ENCODE measurements at regions not wholly inside any gene's neighbourhood (a gene's known extent, or its start where the extent isn't known, plus 50 kb on each side); places are given as distances from the start of the nearest gene placed in this dataset.

- Histone ChIP-seq H3K4me1 (ENCODE audit: insufficient read depth) (peaks cover 24% of the 10 kb centered on the region), H3K27ac (ENCODE audit: low read depth) (no peak overlapping the region), H3K4me2 (no peak overlapping the region), H2AFZ (no peak overlapping the region), H3K4me3 (no peak overlapping the region), H3K36me3 (ENCODE audit: insufficient read depth) (no peaks in the 10 kb centered on the region), H3F3A (replicated peaks; ENCODE audit: low read depth) (no peaks in the 10 kb centered on the region), H3K9me2 (ENCODE audit: insufficient read depth) (no peaks in the 10 kb centered on the region), H3K79me2 (replicated peaks; ENCODE audit: insufficient read depth) (no peaks in the 10 kb centered on the region), H3K27me3 (ENCODE audit: insufficient read depth) (no peaks in the 10 kb centered on the region), H4K20me1 (replicated peaks; ENCODE audit: insufficient read depth) (no peaks in the 10 kb centered on the region)
- H3K4me1 Mint-ChIP-seq: peaks cover 24% of the 10 kb centered on the region
- no peaks in the 10 kb centered on the region for H3K9me3 Mint-ChIP-seq
- H3K27ac Mint-ChIP-seq: no peak overlapping the region
- DNase-seq (ENCODE audit: low spot score): no peak
- no peak for ATAC-seq
- no peak overlapping the region for H3K4me3 Mint-ChIP-seq
- TF ChIP-seq ETS1 (IDR thresholded peaks at IDR 0.05) (no peak), ZNF331 (CRISPR knock-in tag; IDR thresholded peaks at IDR 0.05; ENCODE audit: low read depth) (no peak), STAT1 (IDR thresholded peaks at IDR 0.05; ENCODE audit: unreplicated experiment) (no peak), NANOG (IDR thresholded peaks at IDR 0.05; ENCODE audit: borderline replicate concordance) (no peak), ZNF114 (CRISPR knock-in tag; IDR thresholded peaks at IDR 0.05) (no peak)
- TF ChIP-seq, protein P1, sequence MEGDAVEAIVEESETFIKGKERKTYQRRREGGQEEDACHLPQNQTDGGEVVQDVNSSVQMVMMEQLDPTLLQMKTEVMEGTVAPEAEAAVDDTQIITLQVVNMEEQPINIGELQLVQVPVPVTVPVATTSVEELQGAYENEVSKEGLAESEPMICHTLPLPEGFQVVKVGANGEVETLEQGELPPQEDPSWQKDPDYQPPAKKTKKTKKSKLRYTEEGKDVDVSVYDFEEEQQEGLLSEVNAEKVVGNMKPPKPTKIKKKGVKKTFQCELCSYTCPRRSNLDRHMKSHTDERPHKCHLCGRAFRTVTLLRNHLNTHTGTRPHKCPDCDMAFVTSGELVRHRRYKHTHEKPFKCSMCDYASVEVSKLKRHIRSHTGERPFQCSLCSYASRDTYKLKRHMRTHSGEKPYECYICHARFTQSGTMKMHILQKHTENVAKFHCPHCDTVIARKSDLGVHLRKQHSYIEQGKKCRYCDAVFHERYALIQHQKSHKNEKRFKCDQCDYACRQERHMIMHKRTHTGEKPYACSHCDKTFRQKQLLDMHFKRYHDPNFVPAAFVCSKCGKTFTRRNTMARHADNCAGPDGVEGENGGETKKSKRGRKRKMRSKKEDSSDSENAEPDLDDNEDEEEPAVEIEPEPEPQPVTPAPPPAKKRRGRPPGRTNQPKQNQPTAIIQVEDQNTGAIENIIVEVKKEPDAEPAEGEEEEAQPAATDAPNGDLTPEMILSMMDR (conservative IDR thresholded peaks at IDR 0.05; ENCODE audit: low read depth in 2 of 2): no peak
- TF ChIP-seq, protein P2, sequence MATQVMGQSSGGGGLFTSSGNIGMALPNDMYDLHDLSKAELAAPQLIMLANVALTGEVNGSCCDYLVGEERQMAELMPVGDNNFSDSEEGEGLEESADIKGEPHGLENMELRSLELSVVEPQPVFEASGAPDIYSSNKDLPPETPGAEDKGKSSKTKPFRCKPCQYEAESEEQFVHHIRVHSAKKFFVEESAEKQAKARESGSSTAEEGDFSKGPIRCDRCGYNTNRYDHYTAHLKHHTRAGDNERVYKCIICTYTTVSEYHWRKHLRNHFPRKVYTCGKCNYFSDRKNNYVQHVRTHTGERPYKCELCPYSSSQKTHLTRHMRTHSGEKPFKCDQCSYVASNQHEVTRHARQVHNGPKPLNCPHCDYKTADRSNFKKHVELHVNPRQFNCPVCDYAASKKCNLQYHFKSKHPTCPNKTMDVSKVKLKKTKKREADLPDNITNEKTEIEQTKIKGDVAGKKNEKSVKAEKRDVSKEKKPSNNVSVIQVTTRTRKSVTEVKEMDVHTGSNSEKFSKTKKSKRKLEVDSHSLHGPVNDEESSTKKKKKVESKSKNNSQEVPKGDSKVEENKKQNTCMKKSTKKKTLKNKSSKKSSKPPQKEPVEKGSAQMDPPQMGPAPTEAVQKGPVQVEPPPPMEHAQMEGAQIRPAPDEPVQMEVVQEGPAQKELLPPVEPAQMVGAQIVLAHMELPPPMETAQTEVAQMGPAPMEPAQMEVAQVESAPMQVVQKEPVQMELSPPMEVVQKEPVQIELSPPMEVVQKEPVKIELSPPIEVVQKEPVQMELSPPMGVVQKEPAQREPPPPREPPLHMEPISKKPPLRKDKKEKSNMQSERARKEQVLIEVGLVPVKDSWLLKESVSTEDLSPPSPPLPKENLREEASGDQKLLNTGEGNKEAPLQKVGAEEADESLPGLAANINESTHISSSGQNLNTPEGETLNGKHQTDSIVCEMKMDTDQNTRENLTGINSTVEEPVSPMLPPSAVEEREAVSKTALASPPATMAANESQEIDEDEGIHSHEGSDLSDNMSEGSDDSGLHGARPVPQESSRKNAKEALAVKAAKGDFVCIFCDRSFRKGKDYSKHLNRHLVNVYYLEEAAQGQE (IDR thresholded peaks at IDR 0.05; ENCODE audit: unreplicated experiment): no peak
- no peaks in the 10 kb centered on the region for H3K27me3 Mint-ChIP-seq (ENCODE audit: insufficient read depth, low read depth, poor library complexity)
- no peaks in the 10 kb centered on the region for H3K36me3 Mint-ChIP-seq (ENCODE audit: low read depth)
These were observed 471.4 kb downstream of the ETNK1 start for GRCh38 chr12:23096321-23096720.

GRCh38 chr12:23098110-23098509, 473.1 kb downstream of the ETNK1 start:
- no peak overlapping the region for H3K27ac Mint-ChIP-seq
- no peaks in the 10 kb centered on the region for H3K36me3 Mint-ChIP-seq (ENCODE audit: low read depth)
- H3K27me3 Mint-ChIP-seq (ENCODE audit: insufficient read depth, low read depth, poor library complexity): no peaks in the 10 kb centered on the region
- no peak overlapping the region for H3K4me2 ChIP-seq
- no peak overlapping the region for H3K4me3 Mint-ChIP-seq
- DNase-seq (ENCODE audit: low spot score): no peak
- H3K9me2 ChIP-seq (ENCODE audit: insufficient read depth): no peaks in the 10 kb centered on the region
- H3K4me3 ChIP-seq: no peak overlapping the region
- no peak overlapping the region for H2AFZ ChIP-seq
- peaks cover 26% of the 10 kb centered on the region for H3K4me1 ChIP-seq (ENCODE audit: insufficient read depth)
- no peaks in the 10 kb centered on the region for H3F3A ChIP-seq (replicated peaks; ENCODE audit: low read depth)
- H3K27ac ChIP-seq (ENCODE audit: low read depth): no peak overlapping the region
- no peak for ATAC-seq
- H3K4me1 Mint-ChIP-seq: peaks cover 24% of the 10 kb centered on the region
- no peaks in the 10 kb centered on the region for H3K9me3 Mint-ChIP-seq
- no peaks in the 10 kb centered on the region for H3K79me2 ChIP-seq (replicated peaks; ENCODE audit: insufficient read depth)
- H4K20me1 ChIP-seq (replicated peaks; ENCODE audit: insufficient read depth): no peaks in the 10 kb centered on the region
- H3K36me3 ChIP-seq (ENCODE audit: insufficient read depth): no peaks in the 10 kb centered on the region
- no peaks in the 10 kb centered on the region for H3K27me3 ChIP-seq (ENCODE audit: insufficient read depth)
- TF ChIP-seq JUNB (IDR thresholded peaks at IDR 0.05; ENCODE audit: unreplicated experiment) (no peak), NANOG (IDR thresholded peaks at IDR 0.05; ENCODE audit: borderline replicate concordance) (no peak), ZNF331 (CRISPR knock-in tag; IDR thresholded peaks at IDR 0.05; ENCODE audit: low read depth) (no peak)
- TF ChIP-seq, protein P1 (conservative IDR thresholded peaks at IDR 0.05; ENCODE audit: low read depth in 2 of 2): no peak

Measured in GM23338 (cell line).